Endothelial cell of umbilical vein (primary cell): ENCODE measurements at regions not wholly inside any gene's neighbourhood (a gene's known extent, or its start where the extent isn't known, plus 50 kb on each side); places are given as distances from the start of the nearest gene placed in this dataset.

Experiments used
- BruUV-seq: library from RNA; stranded (reverse); fragments of 400-500 nt; replicated peaks from 2 replicates; lab custom pipeline; 2021; lab: Mats Ljungman, UMichigan
- CTCF ChIA-PET: fragments of 300-600, 350-600 bp; sonication (Branson Sonifier 250); formaldehyde crosslinking; loops from one replicate; lab custom pipeline; 2021; ENCODE audit warnings: antibody characterized with exemption, inconsistent platforms; lab: Charles Lee
- POLR2A ChIA-PET: fragments of 300-600, 350-600 bp; sonication (Branson Sonifier 250); formaldehyde crosslinking; loops from one replicate; lab custom pipeline; 2021; ENCODE audit warnings: antibody characterized with exemption, inconsistent platforms; lab: Charles Lee
- DNase-seq: peaks from one replicate; pipeline ENCODE4 v3.0.0-alpha.2; 2011; ENCODE audit warnings: low read depth, low spot score
- FAIRE-seq: peaks from 2 replicates; lab custom pipeline; 2011; peaks lifted over from hg19 to GRCh38; lab: Jason Lieb, UNC
- H2AFZ ChIP-seq: 2 replicates; pipeline ENCODE4 v1.6.0; 2012; ENCODE audit warnings: low read depth, low read length, control low read depth, inconsistent platforms
- H3K27ac ChIP-seq: 2 replicates; pipeline ENCODE4 v1.5.1; 2011; ENCODE audit warnings: low read depth, mild to moderate bottlenecking, control low read depth, low read length, moderate library complexity; ENCODE audit not compliant: insufficient read depth
- H3K27me3 ChIP-seq, 2 experiments: 2 replicates each; pipeline versions ENCODE4 v1.6.0 to v1.6.1; 2011; ENCODE audit warnings: low read length in 2 of 2, mixed read lengths in 1 of 2; ENCODE audit not compliant: control insufficient read depth in 2 of 2, insufficient read depth in 2 of 2
- H3K36me3 ChIP-seq, 2 experiments: 2 replicates in 1 of 2; 3 replicates in 1 of 2; pipeline ENCODE4 v1.5.1; 2011; ENCODE audit warnings: low read length in 2 of 2, mild to moderate bottlenecking in 1 of 2, moderate library complexity in 1 of 2; ENCODE audit not compliant: control insufficient read depth in 2 of 2, insufficient read depth in 2 of 2; ENCODE audit errors: extremely low read depth in 1 of 2
- H3K4me1 ChIP-seq: 3 replicates; pipeline ENCODE4 v1.5.1; 2011; ENCODE audit warnings: mild to moderate bottlenecking, low read length; ENCODE audit not compliant: control insufficient read depth, insufficient read depth; ENCODE audit errors: extremely low read depth
- H3K4me2 ChIP-seq: 2 replicates; pipeline ENCODE4 v1.6.1; 2011; ENCODE audit warnings: low read length, control low read depth, mixed read lengths; ENCODE audit not compliant: insufficient read depth
- H3K4me3 ChIP-seq, 3 experiments: fragments of 200-600 bp in 1 of 3; sonication (generic), shearing (Covaris generic) in 1 of 3; replicated peaks in 1 of 3; 2 replicates each; pipeline ENCODE4 v1.5.1; 2011 to 2016; ENCODE audit warnings: control low read depth in 3 of 3, low read length in 3 of 3, mild to moderate bottlenecking in 2 of 3, inconsistent platforms in 1 of 3, low read depth in 1 of 3, moderate library complexity in 1 of 3; ENCODE audit not compliant: insufficient read depth in 1 of 3
- H3K79me2 ChIP-seq: 2 replicates; pipeline ENCODE4 v1.6.0; 2012; ENCODE audit warnings: low read length, inconsistent platforms; ENCODE audit not compliant: control insufficient read depth, insufficient read depth
- H3K9ac ChIP-seq: replicated peaks from 2 replicates; pipeline ENCODE3; 2011; ENCODE audit warnings: low read length, control low read depth; ENCODE audit not compliant: insufficient read depth; ENCODE audit errors: extremely low read depth
- H3K9me1 ChIP-seq: replicated peaks from 3 replicates; pipeline ENCODE4 v1.6.0; 2011; ENCODE audit warnings: mild to moderate bottlenecking, low read length; ENCODE audit not compliant: control insufficient read depth, insufficient read depth; ENCODE audit errors: extremely low read depth
- H3K9me3 ChIP-seq: replicated peaks from 2 replicates; pipeline ENCODE4 v1.5.1; 2012; ENCODE audit warnings: low read length, inconsistent platforms; ENCODE audit not compliant: control insufficient read depth, insufficient read depth
- H4K20me1 ChIP-seq: replicated peaks from 2 replicates; pipeline ENCODE3; 2011; ENCODE audit warnings: mild to moderate bottlenecking, low read length; ENCODE audit not compliant: control insufficient read depth, insufficient read depth; ENCODE audit errors: extremely low read depth
- EZH2 ChIP-seq: IDR thresholded peaks from 2 replicates; pipeline ENCODE4 v1.6.1; 2012; ENCODE audit warnings: borderline replicate concordance, low read depth, mild to moderate bottlenecking, moderate library complexity, low read length, inconsistent platforms; ENCODE audit not compliant: severe bottlenecking
- MYC ChIP-seq: IDR thresholded peaks from one replicate; pipeline ENCODE4 v1.6.1; 2011; ENCODE audit warnings: mild to moderate bottlenecking, low read depth, low read length
- POLR2AphosphoS5 ChIP-seq: IDR thresholded peaks from 2 replicates; pipeline ENCODE4 v1.6.1; 2012; ENCODE audit warnings: low read depth, mild to moderate bottlenecking, control low read depth, low read length, moderate library complexity; ENCODE audit not compliant: insufficient read depth
- dilution Hi-C: fragments of 300-500 bp; cut with MboI; formaldehyde crosslinking; loops from one replicate; pipeline ENCODE4 v1.15.0; 2019; ENCODE audit warnings: low sequenced_read_pairs; ENCODE audit not compliant: extremely low pct_ligation_motif_present
- intact Hi-C: fragments of 100-400 bp; cut with micrococcal nuclease; formaldehyde crosslinking; loops from one replicate; pipeline ENCODE4 v1.10.0; 2022
- TF ChIP-seq, protein P1 (sequence below): IDR thresholded peaks from 2 replicates; pipeline ENCODE4 v1.6.1; 2011; ENCODE audit not compliant: insufficient read depth, insufficient read length

DNA sequence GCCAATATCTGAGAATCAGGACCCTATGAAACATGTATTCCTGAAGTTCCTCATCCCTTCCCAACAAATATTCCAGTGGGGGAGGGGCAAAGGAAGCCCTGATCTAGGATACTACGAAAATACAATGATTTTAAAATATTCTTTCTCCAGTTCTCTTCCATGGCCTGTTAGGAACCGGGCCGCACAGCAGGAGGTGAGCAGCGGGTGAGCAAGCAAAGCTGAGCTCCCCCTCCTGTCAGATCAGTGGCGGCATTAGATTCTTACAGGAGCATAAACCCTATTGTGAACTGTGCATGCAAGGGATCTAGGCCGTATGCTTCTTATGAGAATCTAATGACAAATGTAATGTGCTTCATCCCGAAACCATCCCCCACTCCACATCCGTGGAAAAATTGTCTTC is 370.8 kb downstream of the WDR11 start:
- no peak for TF ChIP-seq MYC
- TF ChIP-seq, protein P1, sequence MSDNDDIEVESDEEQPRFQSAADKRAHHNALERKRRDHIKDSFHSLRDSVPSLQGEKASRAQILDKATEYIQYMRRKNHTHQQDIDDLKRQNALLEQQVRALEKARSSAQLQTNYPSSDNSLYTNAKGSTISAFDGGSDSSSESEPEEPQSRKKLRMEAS, result no peak
- TF ChIP-seq POLR2AphosphoS5, result no peak
- no peak for DNase-seq
- H3K36me3 ChIP-seq, result no peaks in the 10 kb centered on the region
- intact Hi-C loops, result no loop called here
- H2AFZ ChIP-seq, result no peak overlapping the region
- no peaks in the 10 kb centered on the region for H3K27me3 ChIP-seq
- no peak overlapping the region for H3K9ac ChIP-seq
- no TSS peak for BruUV-seq
- ChIA-PET POLR2A (no interaction called here), CTCF (no interaction called here)
- H3K4me1 ChIP-seq, result no peaks in the 10 kb centered on the region
- H3K9me1 ChIP-seq, result no peaks in the 10 kb centered on the region
- no peak for FAIRE-seq
- H3K9me3 ChIP-seq, result no peaks in the 10 kb centered on the region
- H4K20me1 ChIP-seq, result no peaks in the 10 kb centered on the region
- dilution Hi-C loops, result no loop called here
- H3K4me2 ChIP-seq, result no peak overlapping the region
- no peak overlapping the region for H3K4me3 ChIP-seq
- H3K79me2 ChIP-seq, result no peaks in the 10 kb centered on the region
- no peak overlapping the region for H3K27ac ChIP-seq

DNA sequence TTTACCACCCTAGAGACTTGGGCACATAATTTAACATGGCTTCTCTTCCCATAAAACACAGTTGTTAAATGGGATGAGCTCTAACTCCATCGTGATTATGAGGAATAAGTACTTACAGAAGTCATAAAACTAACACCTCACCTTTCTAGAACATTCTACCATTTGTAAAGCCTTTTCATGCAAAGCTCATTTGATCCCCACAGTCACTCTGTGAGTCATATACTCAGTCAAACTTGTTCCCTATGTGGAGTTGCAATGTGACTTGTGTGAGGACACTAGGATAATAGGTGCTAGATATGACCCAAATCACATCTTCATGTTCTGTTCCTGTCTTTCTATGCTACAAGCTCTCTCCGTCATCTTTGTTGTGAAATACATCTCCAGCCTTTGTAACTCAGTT is 371.7 kb downstream of the WDR11 start:
- H3K9me3 ChIP-seq, result no peaks in the 10 kb centered on the region
- H3K27me3 ChIP-seq, result no peaks in the 10 kb centered on the region
- H3K9ac ChIP-seq, result no peak overlapping the region
- FAIRE-seq, result no peak
- H4K20me1 ChIP-seq, result no peaks in the 10 kb centered on the region
- dilution Hi-C loops, result no loop called here
- no peaks in the 10 kb centered on the region for H3K36me3 ChIP-seq
- TF ChIP-seq, protein P1, result no peak
- no peak for TF ChIP-seq EZH2
- DNase-seq, result no peak
- intact Hi-C loops, result no loop called here
- H3K4me3 ChIP-seq, result no peak overlapping the region
- no peak overlapping the region for H3K4me2 ChIP-seq
- no TSS peak for BruUV-seq
- no peaks in the 10 kb centered on the region for H3K4me1 ChIP-seq
- no peaks in the 10 kb centered on the region for H3K9me1 ChIP-seq
- no peaks in the 10 kb centered on the region for H3K79me2 ChIP-seq
- ChIA-PET POLR2A (no interaction called here), CTCF (no interaction called here)
- H2AFZ ChIP-seq, result no peak overlapping the region
- no peak overlapping the region for H3K27ac ChIP-seq
